H1 (cell line): ENCODE measurements at regions not wholly inside any gene's neighbourhood (a gene's known extent, or its start where the extent isn't known, plus 50 kb on each side); places are given as distances from the start of the nearest gene placed in this dataset.

Source experiments
- CTCF ChIA-PET: fragments of 300-600 bp; sonication (Branson Sonifier 250); formaldehyde crosslinking; loops from one replicate; lab custom pipeline; 2021; ENCODE audit not compliant: partially characterized antibody; lab: Charles Lee
- POLR2A ChIA-PET: fragments of 300-600 bp; sonication (Branson Sonifier 250); formaldehyde crosslinking; loops from one replicate; lab custom pipeline; 2021; ENCODE audit warnings: inconsistent platforms; ENCODE audit not compliant: partially characterized antibody; lab: Charles Lee
- DNase-seq, 2 experiments: peaks; one replicate each; pipeline versions ENCODE4 v3.0.0 to v3.0.0-alpha.2; 2010 to 2022; ENCODE audit warnings: low spot score in 2 of 2, low read depth in 1 of 2, mixed read lengths in 1 of 2
- FAIRE-seq: peaks from 2 replicates; lab custom pipeline; 2011; peaks lifted over from hg19 to GRCh38; lab: Jason Lieb, UNC
- H2AFZ ChIP-seq: 2 replicates; pipeline ENCODE4 v1.8.1; 2012; ENCODE audit warnings: low read length, inconsistent platforms
- H2AK5ac ChIP-seq: 2 replicates; pipeline ENCODE4 v1.6.1; 2013; ENCODE audit warnings: low read depth, low read length
- H2BK120ac ChIP-seq: replicated peaks from 2 replicates; pipeline ENCODE3; 2013; ENCODE audit warnings: low read depth, low read length, inconsistent platforms
- H2BK12ac ChIP-seq: 2 replicates; pipeline ENCODE4 v1.6.1; 2013; ENCODE audit warnings: low read depth, low read length
- H2BK15ac ChIP-seq: 2 replicates; pipeline ENCODE4 v1.6.1; 2013; ENCODE audit warnings: low read length
- H2BK20ac ChIP-seq: 2 replicates; pipeline ENCODE4 v1.6.1; 2013; ENCODE audit warnings: low read length
- H2BK5ac ChIP-seq: 2 replicates; pipeline ENCODE4 v1.6.1; 2013; ENCODE audit warnings: low read depth, low read length
- H3K14ac ChIP-seq: 2 replicates; pipeline ENCODE4 v1.6.1; 2013; ENCODE audit warnings: inconsistent platforms; ENCODE audit not compliant: insufficient read length
- H3K18ac ChIP-seq: 2 replicates; pipeline ENCODE4 v1.6.1; 2013; ENCODE audit warnings: low read length; ENCODE audit errors: extremely low read depth
- H3K23ac ChIP-seq: 2 replicates; pipeline ENCODE4 v1.6.1; 2013; ENCODE audit warnings: inconsistent platforms; ENCODE audit not compliant: insufficient read length
- H3K23me2 ChIP-seq: 2 replicates; pipeline ENCODE4 v1.6.1; 2013; ENCODE audit warnings: low read depth, low read length
- H3K27ac ChIP-seq: 2 replicates; pipeline ENCODE4 v1.6.1; 2011; ENCODE audit warnings: low read depth, low read length, inconsistent platforms
- H3K27me3 ChIP-seq, 4 experiments: replicated peaks in 1 of 4; 1 replicate in 1 of 4; 2 replicates in 3 of 4; pipeline versions ENCODE4 v1.6.1 to v1.8.1; 2011 to 2013; ENCODE audit warnings: low read length in 3 of 4, mild to moderate bottlenecking in 3 of 4, inconsistent platforms in 2 of 4, mixed read lengths in 2 of 4, moderate library complexity in 1 of 4; ENCODE audit not compliant: control insufficient read depth in 3 of 4, insufficient read depth in 3 of 4; ENCODE audit errors: extremely low read depth in 1 of 4
- H3K36me3 ChIP-seq, 4 experiments: 2 replicates each; pipeline versions ENCODE4 v1.6.1 to v1.8.1; 2011 to 2013; ENCODE audit warnings: mild to moderate bottlenecking in 4 of 4, low read length in 3 of 4, moderate library complexity in 2 of 4, control low read depth in 1 of 4, inconsistent platforms in 1 of 4; ENCODE audit not compliant: insufficient read depth in 4 of 4, control insufficient read depth in 2 of 4
- H3K4ac ChIP-seq: replicated peaks from 2 replicates; pipeline ENCODE3; 2013; ENCODE audit warnings: low read length, low read depth, mixed read lengths, inconsistent platforms; ENCODE audit not compliant: insufficient read length
- H3K4me1 ChIP-seq, 4 experiments: replicated peaks in 1 of 4; 1 replicate in 1 of 4; 2 replicates in 3 of 4; pipeline versions ENCODE4 v1.6.1 to v1.8.1; 2011 to 2013; ENCODE audit warnings: low read length in 3 of 4, inconsistent platforms in 2 of 4, mixed read lengths in 1 of 4; ENCODE audit not compliant: insufficient read depth in 4 of 4, control insufficient read depth in 3 of 4
- H3K4me2 ChIP-seq, 2 experiments: 2 replicates each; pipeline versions ENCODE4 v1.6.1 to v1.8.1; 2011 to 2013; ENCODE audit warnings: low read depth in 2 of 2, low read length in 2 of 2, control low read depth in 1 of 2, inconsistent platforms in 1 of 2, mild to moderate bottlenecking in 1 of 2; ENCODE audit not compliant: insufficient read depth in 1 of 2
- H3K4me3 ChIP-seq, 4 experiments: fragments of 200-600, 300-600 bp in 1 of 4; sonication (generic), shearing (Covaris generic), sonication (Bioruptor Twin) in 1 of 4; 2 replicates each; pipeline versions ENCODE4 v1.5.1 to v1.8.1; 2011 to 2016; ENCODE audit warnings: low read length in 4 of 4, low read depth in 3 of 4, control low read depth in 2 of 4, inconsistent platforms in 2 of 4, mild to moderate bottlenecking in 2 of 4, mixed read lengths in 1 of 4, moderate library complexity in 1 of 4; ENCODE audit not compliant: insufficient read depth in 2 of 4; ENCODE audit errors: extremely low read depth in 1 of 4
- H3K56ac ChIP-seq: replicated peaks from 2 replicates; pipeline ENCODE3; 2013; ENCODE audit warnings: low read depth, mild to moderate bottlenecking, mixed read lengths, low read length, inconsistent platforms; ENCODE audit not compliant: insufficient read length
- H3K79me1 ChIP-seq: 2 replicates; pipeline ENCODE4 v1.6.1; 2013; ENCODE audit warnings: low read depth, low read length, control low read depth
- H3K79me2 ChIP-seq, 2 experiments: 2 replicates each; pipeline versions ENCODE4 v1.6.1 to v1.8.1; 2012 to 2013; ENCODE audit warnings: low read length in 2 of 2, mild to moderate bottlenecking in 2 of 2, inconsistent platforms in 1 of 2; ENCODE audit not compliant: insufficient read depth in 2 of 2, control insufficient read depth in 1 of 2
- H3K9ac ChIP-seq, 4 experiments: replicated peaks in 1 of 4; 1 replicate in 1 of 4; 2 replicates in 3 of 4; pipeline versions ENCODE4 v1.6.1 to v1.8.1; 2011 to 2013; ENCODE audit warnings: low read depth in 3 of 4, low read length in 3 of 4, control low read depth in 2 of 4, mild to moderate bottlenecking in 2 of 4, moderate library complexity in 2 of 4, inconsistent platforms in 1 of 4; ENCODE audit errors: extremely low read depth in 1 of 4
- H3K9me3 ChIP-seq, 2 experiments: 2 replicates each; pipeline versions ENCODE4 v1.6.1 to v1.8.1; 2012 to 2013; ENCODE audit warnings: mild to moderate bottlenecking in 2 of 2, moderate library complexity in 2 of 2, control low read depth in 1 of 2, inconsistent platforms in 1 of 2, low read depth in 1 of 2, low read length in 1 of 2, mixed read lengths in 1 of 2; ENCODE audit not compliant: insufficient read depth in 2 of 2
- H4K20me1 ChIP-seq, 2 experiments: replicated peaks in 1 of 2; 2 replicates each; pipeline versions ENCODE3 to v1.8.1; 2011 to 2013; ENCODE audit warnings: inconsistent platforms in 2 of 2, low read length in 2 of 2, mild to moderate bottlenecking in 1 of 2; ENCODE audit not compliant: insufficient read depth in 2 of 2, control insufficient read depth in 1 of 2
- H4K5ac ChIP-seq: 2 replicates; pipeline ENCODE4 v1.6.1; 2013; ENCODE audit warnings: low read length, low read depth, mixed read lengths, inconsistent platforms; ENCODE audit not compliant: insufficient read length
- H4K8ac ChIP-seq: 2 replicates; pipeline ENCODE4 v1.8.0; 2013; ENCODE audit warnings: mild to moderate bottlenecking, moderate library complexity, low read length, inconsistent platforms; ENCODE audit not compliant: insufficient read depth; ENCODE audit errors: extremely low read depth
- H4K91ac ChIP-seq: replicated peaks from 2 replicates; pipeline ENCODE3; 2013; ENCODE audit warnings: low read length, mixed read lengths, inconsistent platforms; ENCODE audit not compliant: insufficient read length
- BACH1 ChIP-seq: IDR thresholded peaks from 2 replicates; pipeline ENCODE4 v1.6.1; 2012; ENCODE audit warnings: low read length, improper control_type of control experiment
- EGR1 ChIP-seq: IDR thresholded peaks from 2 replicates; pipeline ENCODE4 v1.6.1; 2011; ENCODE audit warnings: low read depth, low read length, borderline replicate concordance
- EP300 ChIP-seq, 2 experiments: IDR thresholded peaks; 1 replicate in 1 of 2; 2 replicates in 1 of 2; pipeline ENCODE4 v1.6.1; 2011 to 2012; ENCODE audit warnings: low read depth in 2 of 2, low read length in 2 of 2, mild to moderate bottlenecking in 2 of 2, borderline replicate concordance in 1 of 2, inconsistent platforms in 1 of 2, moderate library complexity in 1 of 2
- POLR2AphosphoS5 ChIP-seq: IDR thresholded peaks from 2 replicates; pipeline ENCODE4 v1.6.1; 2011; ENCODE audit warnings: low read depth, low read length
- RBBP5 ChIP-seq: IDR thresholded peaks from 2 replicates; pipeline ENCODE4 v1.7.1; 2012; ENCODE audit warnings: low read depth, mild to moderate bottlenecking, inconsistent platforms, low read length, moderate library complexity, borderline replicate concordance
- SIX5 ChIP-seq: IDR thresholded peaks from 2 replicates; pipeline ENCODE4 v1.6.1; 2011; ENCODE audit warnings: mild to moderate bottlenecking, low read depth, low read length
- SP1 ChIP-seq: IDR thresholded peaks from 2 replicates; pipeline ENCODE4 v1.6.1; 2011; ENCODE audit warnings: low read depth, low read length
- SP4 ChIP-seq: IDR thresholded peaks from 2 replicates; pipeline ENCODE4 v1.6.1; 2012; ENCODE audit warnings: low read length, inconsistent platforms
- TAF7 ChIP-seq: optimal IDR thresholded peaks from 2 replicates; pipeline ENCODE3; 2011; ENCODE audit warnings: low read depth, mild to moderate bottlenecking, inconsistent platforms, low read length, moderate library complexity, borderline replicate concordance
- TBP ChIP-seq: IDR thresholded peaks from 2 replicates; pipeline ENCODE4 v1.6.1; 2011; ENCODE audit warnings: low read depth, low read length, improper control_type of control experiment
- TCF12 ChIP-seq: IDR thresholded peaks from 2 replicates; pipeline ENCODE4 v1.6.1; 2011; ENCODE audit warnings: low read depth, mild to moderate bottlenecking, low read length
- WGBS, 2 experiments: shearing (Covaris generic) in 1 of 2; methylation state at CpG; one replicate each; pipeline versions ENCODE4 v1.1.6 to v1.1.7; 2013 to 2015; ENCODE audit warnings: low lambda C conversion rate in 2 of 2, mixed read lengths in 2 of 2, inconsistent platforms in 1 of 2, low coverage in 1 of 2, missing lambda C conversion rate in 1 of 2; ENCODE audit not compliant: insufficient replicate concordance in 2 of 2, insufficient coverage in 1 of 2, insufficient read length in 1 of 2; ENCODE audit errors: extremely low coverage in 1 of 2, missing lambda C conversion rate in 1 of 2; 5-methylcytosine and 5-hydroxymethylcytosine counted together
- TF ChIP-seq, protein P1 (sequence below): IDR thresholded peaks from 2 replicates; pipeline ENCODE4 v1.6.1; 2012; ENCODE audit warnings: inconsistent platforms
- TF ChIP-seq, protein P2 (sequence below): IDR thresholded peaks from 2 replicates; pipeline ENCODE4 v1.6.1; 2011; ENCODE audit warnings: low read length, improper control_type of control experiment

DNA sequence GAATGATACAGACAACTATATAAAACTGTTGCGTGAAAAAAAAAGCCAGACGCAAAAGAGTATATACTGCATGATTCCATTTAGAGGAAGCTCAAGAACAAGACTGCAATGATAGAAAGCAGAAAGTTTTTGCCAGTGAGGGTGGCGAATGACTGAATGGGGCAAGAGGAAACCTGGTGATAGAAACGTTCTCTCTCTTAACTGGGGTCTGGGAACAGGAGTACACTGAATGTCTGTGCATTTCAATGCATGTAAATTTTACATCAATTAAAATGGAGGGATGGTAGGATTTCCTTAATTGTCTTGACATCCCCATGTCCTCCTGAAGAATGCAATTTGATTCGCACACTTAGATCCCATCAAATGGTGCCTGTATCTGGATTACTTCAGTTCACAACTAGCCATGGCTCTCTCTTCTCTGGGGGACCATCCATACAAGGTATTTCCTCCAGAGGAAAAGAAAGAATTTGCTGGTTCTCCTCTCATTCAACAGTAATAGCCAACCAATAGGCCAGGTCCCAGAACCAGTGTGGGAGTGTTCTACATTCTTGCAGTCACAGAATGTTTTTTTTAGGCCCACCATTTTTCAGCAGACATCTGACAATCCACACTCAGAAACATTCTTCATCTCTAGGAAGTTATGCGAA is 221.0 kb upstream of the KLF14 start:
- Histone ChIP-seq H3K4me1 (peaks cover 0 to 7% (median 3%) of the 10 kb centered on the region in 4 experiments; a peak in 5 of 7 replicates), H3K27ac (no peak overlapping the region)
- 91% methylated on average over 6 of the region's 6 CpGs; no CpG with 5 or more reads in 1 of the 2 experiments for WGBS, 2 experiments
- TF ChIP-seq EGR1 (no peak), POLR2AphosphoS5 (no peak), TAF7 (no peak), EP300 (IDR thresholded peaks at IDR 0.05; ENCODE audit: borderline replicate concordance in 1 of 2, low read depth in 2 of 2, low read length in 2 of 2) (no peak), SP4 (no peak), RBBP5 (no peak), TCF12 (no peak), SIX5 (no peak), BACH1 (no peak), SP1 (no peak), TBP (no peak)
- TF ChIP-seq, protein P1, sequence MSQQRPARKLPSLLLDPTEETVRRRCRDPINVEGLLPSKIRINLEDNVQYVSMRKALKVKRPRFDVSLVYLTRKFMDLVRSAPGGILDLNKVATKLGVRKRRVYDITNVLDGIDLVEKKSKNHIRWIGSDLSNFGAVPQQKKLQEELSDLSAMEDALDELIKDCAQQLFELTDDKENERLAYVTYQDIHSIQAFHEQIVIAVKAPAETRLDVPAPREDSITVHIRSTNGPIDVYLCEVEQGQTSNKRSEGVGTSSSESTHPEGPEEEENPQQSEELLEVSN: no peak
- TF ChIP-seq, protein P2, sequence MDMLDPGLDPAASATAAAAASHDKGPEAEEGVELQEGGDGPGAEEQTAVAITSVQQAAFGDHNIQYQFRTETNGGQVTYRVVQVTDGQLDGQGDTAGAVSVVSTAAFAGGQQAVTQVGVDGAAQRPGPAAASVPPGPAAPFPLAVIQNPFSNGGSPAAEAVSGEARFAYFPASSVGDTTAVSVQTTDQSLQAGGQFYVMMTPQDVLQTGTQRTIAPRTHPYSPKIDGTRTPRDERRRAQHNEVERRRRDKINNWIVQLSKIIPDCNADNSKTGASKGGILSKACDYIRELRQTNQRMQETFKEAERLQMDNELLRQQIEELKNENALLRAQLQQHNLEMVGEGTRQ: no peak

More for the DNA sequence above, 221.0 kb upstream of the KLF14 start:
- Histone ChIP-seq H3K9ac (no peak overlapping the region), H3K4ac (no peak overlapping the region), H2BK15ac (no peak overlapping the region), H3K9me3 (no peaks in the 10 kb centered on the region), H3K14ac (no peak overlapping the region), H3K4me2 (no peak overlapping the region), H2BK12ac (no peak overlapping the region), H2AK5ac (no peak overlapping the region), H3K79me2 (no peaks in the 10 kb centered on the region), H2BK20ac (no peak overlapping the region), H2BK5ac (no peak overlapping the region), H4K5ac (no peak overlapping the region), H3K23me2 (no peaks in the 10 kb centered on the region), H4K8ac (no peak overlapping the region), H3K18ac (no peak overlapping the region), H3K27me3 (no peaks in the 10 kb centered on the region), H3K79me1 (no peaks in the 10 kb centered on the region), H3K23ac (no peak overlapping the region), H3K36me3 (no peaks in the 10 kb centered on the region; a peak in 1 of 8 replicates), H2AFZ (no peak overlapping the region), H3K56ac (no peak overlapping the region), H4K91ac (no peak overlapping the region), H2BK120ac (no peak overlapping the region), H3K4me3 (no peak overlapping the region), H4K20me1 (no peaks in the 10 kb centered on the region)
- FAIRE-seq (no peak), DNase-seq (no peak)
- CTCF ChIA-PET: interaction anchor here (0.8 to 2.2 kb wide), 3 partner anchors 8 to 142 kb away, joined by 3 to 9 read pairs (median 5); no protein-coding TSS in a partner anchor
- POLR2A ChIA-PET: no interaction called here
